Peyer's patch (tissue), 4 donors: ENCODE measurements at regions not wholly inside any gene's neighbourhood (a gene's known extent, or its start where the extent isn't known, plus 50 kb on each side); places are given as distances from the start of the nearest gene placed in this dataset.

Source experiments
- DNase-seq, 3 donors: peaks; one replicate each; pipeline ENCODE4 v3.0.0-alpha.2; 2017 to 2019
- H3K27ac ChIP-seq, 4 donors: fragments of 200-600 bp; sonication (generic); one replicate each; pipeline ENCODE4 v1.5.1; 2016 to 2019
- H3K27me3 ChIP-seq, 2 donors: fragments of 200-600 bp; sonication (generic); one replicate each; pipeline ENCODE4 v1.5.1; 2019
- H3K36me3 ChIP-seq, 3 donors: fragments of 200-600 bp; sonication (generic); one replicate each; pipeline ENCODE4 v1.5.1; 2016 to 2019
- H3K4me1 ChIP-seq, 4 donors: fragments of 200-600 bp; sonication (generic); one replicate each; pipeline ENCODE4 v1.5.1; 2016 to 2019
- H3K4me3 ChIP-seq, 4 donors: fragments of 200-600 bp; sonication (generic); 1 replicate in 3 of 4; 2 replicates in 1 of 4; pipeline ENCODE4 v1.5.1; 2016 to 2019; ENCODE audit warnings: mild to moderate bottlenecking in 1 of 4
- H3K9me3 ChIP-seq, 4 donors: fragments of 200-600 bp; sonication (generic); one replicate each; pipeline ENCODE4 v1.5.1; 2016 to 2019; ENCODE audit warnings: mild to moderate bottlenecking in 1 of 4
- CTCF ChIP-seq, 6 experiments: fragments of 450-650 bp in 4 of 6; fragments of 200-600 bp in 2 of 6; sonication (generic) in 1 of 6; IDR thresholded peaks; one replicate each; pipeline ENCODE4 v1.5.1; 2017 to 2019; ENCODE audit warnings: antibody characterized with exemption in 6 of 6, mild to moderate bottlenecking in 3 of 6, moderate library complexity in 1 of 6
- POLR2A ChIP-seq, 2 donors: fragments of 450-650 bp; IDR thresholded peaks; one replicate each; pipeline ENCODE4 v1.5.1; 2017; ENCODE audit warnings: antibody characterized with exemption in 2 of 2, mild to moderate bottlenecking in 2 of 2, moderate library complexity in 2 of 2

DNA sequence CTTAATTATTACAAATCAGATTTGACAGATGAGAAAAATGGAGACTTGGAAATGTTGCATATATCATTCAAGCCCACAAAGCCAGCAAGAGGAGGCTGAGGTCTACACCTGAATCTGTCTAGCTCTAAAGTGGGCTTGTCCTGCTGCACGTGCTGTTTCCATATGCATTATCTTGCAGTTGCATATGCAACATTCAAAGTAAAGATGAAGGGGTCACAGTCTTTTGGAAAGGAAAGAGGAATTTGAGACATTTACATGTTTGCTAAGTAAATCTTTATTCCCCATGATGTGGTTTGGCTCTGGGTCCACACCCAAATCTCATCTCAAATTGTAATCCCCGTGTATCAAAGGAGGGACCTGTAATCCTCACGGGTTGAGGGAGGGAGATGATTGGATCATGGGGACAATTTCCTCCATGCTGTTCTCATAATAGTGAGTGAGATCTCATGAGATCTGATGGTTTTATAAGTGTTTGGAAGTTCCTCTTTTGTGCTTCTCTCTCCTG is 98.3 kb downstream of the BACH1 start:
- no peaks in the 10 kb centered on the region for H3K27me3 ChIP-seq
- no peaks in the 10 kb centered on the region for H3K36me3 ChIP-seq
- H3K4me1 ChIP-seq, result no peaks in the 10 kb centered on the region
- no peak overlapping the region for H3K27ac ChIP-seq
- no peaks in the 10 kb centered on the region for H3K9me3 ChIP-seq
- TF ChIP-seq POLR2A (IDR thresholded peaks at IDR 0.05), result no peak
- no peak for TF ChIP-seq CTCF (IDR thresholded peaks at IDR 0.05)
- no peak overlapping the region for H3K4me3 ChIP-seq
- no peak for DNase-seq

DNA sequence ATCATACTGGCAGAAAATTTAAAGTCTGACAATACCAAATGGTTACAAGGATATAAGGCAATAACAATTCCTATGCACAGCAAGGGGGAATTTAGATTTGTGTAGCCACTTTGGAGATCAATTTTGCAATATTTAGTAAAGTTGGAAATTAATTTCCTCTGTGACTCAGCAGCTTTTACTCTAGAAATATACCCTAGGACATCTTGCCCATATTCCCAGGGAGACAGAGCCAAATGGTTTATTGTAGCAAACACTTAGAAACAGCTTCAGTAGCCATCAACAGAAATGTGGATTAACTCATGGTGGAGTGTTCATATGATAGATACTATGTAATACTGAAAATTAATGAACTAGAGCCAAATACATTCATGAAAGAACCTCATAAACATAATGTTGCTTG is 104.6 kb downstream of the BACH1 start:
- Histone ChIP-seq H3K27ac (no peak overlapping the region), H3K36me3 (no peaks in the 10 kb centered on the region), H3K4me3 (no peak overlapping the region), H3K27me3 (no peaks in the 10 kb centered on the region), H3K4me1 (no peaks in the 10 kb centered on the region), H3K9me3 (no peaks in the 10 kb centered on the region)
- TF ChIP-seq CTCF (IDR thresholded peaks at IDR 0.05) (no peak), POLR2A (IDR thresholded peaks at IDR 0.05) (no peak)
- no peak for DNase-seq

DNA sequence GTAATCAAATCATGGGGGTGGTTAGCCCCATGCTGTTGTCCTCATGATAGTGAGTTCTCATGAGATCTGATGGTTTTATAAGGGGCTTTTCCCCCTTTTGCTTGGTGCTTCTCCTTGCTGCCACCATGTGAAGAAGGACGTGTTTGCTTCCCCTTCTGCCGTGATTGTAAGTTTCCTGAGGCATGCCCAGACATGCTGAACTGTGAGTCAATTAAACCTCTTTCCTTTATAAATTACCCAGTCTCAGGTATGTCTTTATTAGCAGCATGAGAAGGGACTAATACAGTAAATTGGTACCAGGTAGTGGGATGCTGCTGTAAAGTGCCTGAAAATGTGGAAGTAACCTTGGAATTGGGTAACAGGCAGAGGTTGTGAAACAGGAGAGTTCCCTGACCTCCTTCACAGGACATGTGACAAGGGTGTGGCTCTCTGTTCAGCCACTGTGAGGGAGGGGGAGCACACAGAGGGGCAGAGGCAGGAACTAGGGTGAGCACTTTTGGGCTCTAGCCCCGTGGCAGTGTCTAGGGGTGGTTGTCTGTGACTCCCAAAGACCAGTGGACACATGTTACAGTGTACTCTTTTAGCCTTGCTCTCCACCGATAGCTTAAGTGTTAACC is 105.3 kb downstream of the BACH1 start:
- H3K4me1 ChIP-seq, result no peaks in the 10 kb centered on the region
- no peak overlapping the region for H3K4me3 ChIP-seq
- TF ChIP-seq CTCF (IDR thresholded peaks at IDR 0.05) (no peak), POLR2A (IDR thresholded peaks at IDR 0.05) (no peak)

GRCh38 chr21:29405503-29406122 is 106.9 kb downstream of the BACH1 start:
- TF ChIP-seq POLR2A (IDR thresholded peaks at IDR 0.05), result no peak
- no peak for TF ChIP-seq CTCF (IDR thresholded peaks at IDR 0.05)
- H3K9me3 ChIP-seq, result no peaks in the 10 kb centered on the region
- H3K4me1 ChIP-seq, result no peaks in the 10 kb centered on the region
- DNase-seq, result no peak
- H3K4me3 ChIP-seq, result no peak overlapping the region
- H3K36me3 ChIP-seq, result no peaks in the 10 kb centered on the region
- H3K27ac ChIP-seq, result no peak overlapping the region
- no peaks in the 10 kb centered on the region for H3K27me3 ChIP-seq

More for the DNA sequence above, 105.3 kb downstream of the BACH1 start:
- Histone ChIP-seq H3K27ac (no peak overlapping the region), H3K9me3 (no peaks in the 10 kb centered on the region), H3K36me3 (no peaks in the 10 kb centered on the region), H3K27me3 (no peaks in the 10 kb centered on the region)
- DNase-seq, result no peak

GRCh38 chr21:29406385-29406784 is 107.7 kb downstream of the BACH1 start:
- Histone ChIP-seq H3K27me3 (no peaks in the 10 kb centered on the region), H3K27ac (no peak overlapping the region), H3K36me3 (no peaks in the 10 kb centered on the region), H3K4me3 (no peak overlapping the region), H3K4me1 (no peaks in the 10 kb centered on the region), H3K9me3 (no peaks in the 10 kb centered on the region)
- no peak for DNase-seq
- TF ChIP-seq POLR2A (IDR thresholded peaks at IDR 0.05) (no peak), CTCF (IDR thresholded peaks at IDR 0.05) (no peak)
